Glutamatergic neuron (in vitro differentiated cells): ENCODE measurements at regions not wholly inside any gene's neighbourhood (a gene's known extent, or its start where the extent isn't known, plus 50 kb on each side); places are given as distances from the start of the nearest gene placed in this dataset.
A peak's percentile ranks its signal among the peaks of the same experiment; 100 is the strongest.

ENCODE experiments used
- DNase-seq: peaks from one replicate; pipeline ENCODE4 v3.0.0; 2022
- H3K27ac Mint-ChIP-seq: one replicate; pipeline ENCODE4 v1.8.0; 2020; ENCODE audit warnings: mild to moderate bottlenecking, mixed read lengths, inconsistent platforms; ENCODE audit not compliant: unreplicated experiment
- H3K27me3 Mint-ChIP-seq: one replicate; pipeline ENCODE4 v1.8.0; 2020; ENCODE audit warnings: mild to moderate bottlenecking, moderate library complexity, mixed read lengths, inconsistent platforms; ENCODE audit not compliant: unreplicated experiment
- H3K36me3 Mint-ChIP-seq: one replicate; pipeline ENCODE4 v1.8.0; 2020; ENCODE audit warnings: mild to moderate bottlenecking, mixed read lengths, inconsistent platforms; ENCODE audit not compliant: unreplicated experiment
- H3K4me1 Mint-ChIP-seq: one replicate; pipeline ENCODE4 v1.8.0; 2020; ENCODE audit warnings: mild to moderate bottlenecking, low read depth, mixed read lengths, inconsistent platforms; ENCODE audit not compliant: unreplicated experiment
- H3K4me3 Mint-ChIP-seq: one replicate; pipeline ENCODE4 v1.8.0; 2020; ENCODE audit warnings: mild to moderate bottlenecking, mixed read lengths, inconsistent platforms; ENCODE audit not compliant: unreplicated experiment
- H3K9me3 Mint-ChIP-seq: one replicate; pipeline ENCODE4 v1.8.0; 2020; ENCODE audit warnings: mild to moderate bottlenecking, moderate library complexity, mixed read lengths, inconsistent platforms; ENCODE audit not compliant: unreplicated experiment
- CTCF ChIP-seq: fragments of 200-600 bp; sonication (generic); IDR thresholded peaks from one replicate; pipeline ENCODE4 v1.5.0; 2021; ENCODE audit not compliant: partially characterized antibody, unreplicated experiment

DNA sequence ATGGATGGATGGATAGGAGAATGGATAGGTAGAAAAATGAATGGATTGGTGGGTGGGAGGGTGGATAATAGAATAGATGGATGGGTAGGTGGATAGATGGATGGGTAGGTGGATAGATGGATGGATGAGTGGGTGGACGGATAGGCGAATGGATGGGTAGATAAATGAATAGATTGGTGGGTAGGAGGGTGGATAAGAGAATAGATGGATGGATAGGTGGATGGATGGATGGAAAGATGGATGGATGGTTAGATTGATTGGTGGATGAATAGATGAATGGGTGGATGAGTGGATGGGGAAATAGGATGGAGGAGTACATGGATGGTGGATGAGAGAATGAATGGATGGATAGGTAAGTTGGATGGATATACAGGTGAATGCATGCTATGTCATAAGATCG is 110.5 kb downstream of the CEBPB start:
- no peak for TF ChIP-seq CTCF
- H3K9me3 Mint-ChIP-seq, result peaks cover 7% of the 10 kb centered on the region
- no peak overlapping the region for H3K27ac Mint-ChIP-seq
- no peaks in the 10 kb centered on the region for H3K36me3 Mint-ChIP-seq
- H3K4me3 Mint-ChIP-seq, result no peak overlapping the region
- DNase-seq, result no peak
- peaks cover 8% of the 10 kb centered on the region for H3K27me3 Mint-ChIP-seq
- peaks cover 10% of the 10 kb centered on the region for H3K4me1 Mint-ChIP-seq

DNA sequence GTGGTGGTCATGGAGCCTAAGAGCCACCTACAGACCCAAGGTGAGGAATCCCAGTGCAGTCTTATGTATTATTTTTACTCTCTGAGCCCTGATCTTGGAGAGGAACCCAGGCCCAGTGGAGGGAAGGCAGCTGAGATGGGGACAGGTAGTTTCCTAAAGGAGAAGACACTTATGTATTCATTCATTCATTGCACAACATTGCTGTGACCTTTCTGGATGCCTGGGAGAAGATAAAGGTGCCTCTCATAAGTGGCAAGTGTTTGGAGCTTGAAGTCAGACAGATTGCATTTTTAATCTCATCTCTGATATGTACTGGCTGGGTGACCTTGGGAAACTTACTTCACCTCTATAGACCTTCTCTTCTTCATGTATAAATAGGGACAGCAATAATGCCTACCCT is 111.1 kb downstream of the CEBPB start:
- no peak for DNase-seq
- Mint-ChIP-seq H3K4me3 (no peak overlapping the region), H3K27me3 (peaks cover 8% of the 10 kb centered on the region), H3K9me3 (peaks cover 7% of the 10 kb centered on the region), H3K27ac (no peak overlapping the region), H3K36me3 (no peaks in the 10 kb centered on the region), H3K4me1 (peaks cover 11% of the 10 kb centered on the region)
- no peak for TF ChIP-seq CTCF

DNA sequence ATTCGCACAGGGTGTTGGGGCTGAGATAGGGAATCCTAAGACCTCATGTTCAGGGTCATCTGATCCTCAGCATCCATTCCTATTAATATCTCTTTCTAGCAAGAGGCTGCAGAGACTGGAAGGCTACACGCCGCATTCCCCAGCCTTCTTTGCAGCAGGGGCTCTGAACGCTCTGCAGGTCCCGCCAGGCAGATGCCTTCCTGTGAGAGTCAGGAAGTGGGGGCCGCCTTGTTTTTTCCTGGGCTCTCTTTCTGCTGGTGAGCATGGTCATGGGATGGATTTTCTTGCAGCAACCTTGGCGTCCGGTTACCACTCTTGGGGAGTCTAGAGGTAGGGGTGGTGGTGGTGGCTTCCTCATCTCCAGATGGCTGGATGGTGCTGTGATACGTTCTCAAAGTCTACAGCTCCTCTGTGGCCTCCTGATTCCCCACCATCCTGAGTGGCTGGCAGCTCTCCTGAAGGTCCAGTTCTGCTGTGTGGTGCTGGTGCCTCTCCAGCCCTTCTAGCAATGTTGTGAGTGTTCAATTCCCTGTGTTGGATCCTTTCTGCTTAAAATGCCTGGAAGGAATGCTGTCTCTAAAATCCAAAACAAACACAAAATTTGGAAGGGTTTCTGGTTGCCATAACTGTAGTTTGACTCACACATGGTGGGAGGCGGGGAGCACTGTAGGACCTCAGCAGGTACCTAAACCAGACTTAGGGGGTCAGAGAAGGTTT is 111.9 kb downstream of the CEBPB start:
- peaks cover 7% of the 10 kb centered on the region for H3K9me3 Mint-ChIP-seq
- no peak for TF ChIP-seq CTCF
- H3K4me3 Mint-ChIP-seq, result no peak overlapping the region
- H3K36me3 Mint-ChIP-seq, result no peaks in the 10 kb centered on the region
- H3K4me1 Mint-ChIP-seq, result peaks cover 11% of the 10 kb centered on the region
- H3K27me3 Mint-ChIP-seq, result peaks cover 8% of the 10 kb centered on the region
- no peak overlapping the region for H3K27ac Mint-ChIP-seq
- DNase-seq, result no peak

DNA sequence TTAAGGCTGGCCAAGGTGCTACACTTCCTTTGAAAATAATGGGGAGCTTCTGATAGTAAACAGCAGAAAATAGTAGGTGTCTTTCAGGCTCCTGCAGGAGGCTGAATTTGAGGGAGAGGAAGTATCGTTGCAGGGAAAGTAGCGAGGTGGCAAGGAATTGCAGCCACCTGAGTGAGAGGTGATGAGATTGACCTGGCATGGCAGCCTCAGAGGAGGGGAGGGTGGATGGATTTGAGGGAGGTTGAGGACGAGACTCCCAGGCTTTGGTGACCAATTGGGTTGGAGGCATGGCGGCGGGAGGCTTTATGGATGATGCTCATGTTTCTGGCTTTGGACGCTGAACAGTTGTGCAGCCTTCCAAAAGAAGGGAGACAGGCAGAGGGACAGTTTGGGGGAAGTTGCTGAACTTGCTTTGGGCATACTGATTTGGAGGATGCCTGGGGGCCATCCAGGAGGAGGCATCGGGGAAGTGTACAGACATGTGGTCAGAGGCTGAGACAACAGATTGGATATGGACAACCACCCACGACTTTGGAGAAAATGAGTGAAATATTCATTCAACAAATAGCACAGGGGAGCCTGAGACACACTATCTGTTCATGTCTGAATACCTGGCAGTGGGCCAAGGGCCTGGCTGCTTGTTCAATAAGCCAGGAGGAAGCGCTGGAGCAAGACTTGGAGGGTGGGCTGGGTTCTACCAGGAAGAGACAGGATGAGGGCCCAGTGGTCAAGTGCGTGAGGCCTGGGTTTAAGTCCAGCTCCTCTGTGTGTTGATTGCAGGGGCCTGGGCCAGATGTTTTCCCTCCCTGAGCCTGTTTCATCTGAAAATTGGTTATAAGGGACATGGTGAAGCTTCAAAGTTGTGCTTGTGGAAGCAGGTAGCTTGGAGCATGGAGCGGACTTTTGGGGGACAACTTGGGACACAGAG is 113.2 kb downstream of the CEBPB start:
- H3K27me3 Mint-ChIP-seq, result peaks cover 8% of the 10 kb centered on the region
- no peaks in the 10 kb centered on the region for H3K36me3 Mint-ChIP-seq
- TF ChIP-seq CTCF, result no peak
- H3K9me3 Mint-ChIP-seq, result peaks cover 4% of the 10 kb centered on the region
- no peak overlapping the region for H3K4me3 Mint-ChIP-seq
- H3K4me1 Mint-ChIP-seq, result peaks cover 7% of the 10 kb centered on the region
- peak; percentile 42 for DNase-seq
- H3K27ac Mint-ChIP-seq, result no peak overlapping the region

- Mint-ChIP-seq H3K9me3 (peaks cover 4% of the 10 kb centered on the region), H3K27ac (no peak overlapping the region), H3K27me3 (peaks cover 8% of the 10 kb centered on the region), H3K36me3 (no peaks in the 10 kb centered on the region), H3K4me1 (peaks cover 7% of the 10 kb centered on the region), H3K4me3 (no peak overlapping the region)
- no peak for TF ChIP-seq CTCF
- DNase-seq, result no peak
Measured at GRCh38 chr20:50304501-50304856, 113.8 kb downstream of the CEBPB start.
